GM13976 (cell line): ENCODE measurements at regions not wholly inside any gene's neighbourhood (a gene's known extent, or its start where the extent isn't known, plus 50 kb on each side); places are given as distances from the start of the nearest gene placed in this dataset.
A peak's percentile ranks its signal among the peaks of the same experiment; 100 is the strongest.
"Not testable (repeated sequence)": the region's sequence is repeated elsewhere in the genome, so short reads cannot be mapped to it uniquely, and the experiment has no call there.

Experiments
- DNase-seq: peaks from one replicate; pipeline ENCODE4 v3.0.0; 2012; ENCODE audit warnings: low spot score
- in situ Hi-C: fragments of 300-500 bp; cut with MboI; formaldehyde crosslinking; loops from one replicate; pipeline ENCODE4 v1.12.0; 2022; ENCODE audit warnings: low sequenced_read_pairs, mixed read lengths, inconsistent platforms; ENCODE audit not compliant: unreplicated experiment
- TF ChIP-seq, protein P1 (sequence below): IDR thresholded peaks from 2 replicates; pipeline ENCODE4 v1.5.1; 2012; ENCODE audit warnings: borderline replicate concordance, mild to moderate bottlenecking; ENCODE audit not compliant: insufficient read depth; ENCODE audit errors: extremely low read depth, missing control alignments, control extremely low read depth

- DNase-seq, result no peak
- TF ChIP-seq, protein P1, sequence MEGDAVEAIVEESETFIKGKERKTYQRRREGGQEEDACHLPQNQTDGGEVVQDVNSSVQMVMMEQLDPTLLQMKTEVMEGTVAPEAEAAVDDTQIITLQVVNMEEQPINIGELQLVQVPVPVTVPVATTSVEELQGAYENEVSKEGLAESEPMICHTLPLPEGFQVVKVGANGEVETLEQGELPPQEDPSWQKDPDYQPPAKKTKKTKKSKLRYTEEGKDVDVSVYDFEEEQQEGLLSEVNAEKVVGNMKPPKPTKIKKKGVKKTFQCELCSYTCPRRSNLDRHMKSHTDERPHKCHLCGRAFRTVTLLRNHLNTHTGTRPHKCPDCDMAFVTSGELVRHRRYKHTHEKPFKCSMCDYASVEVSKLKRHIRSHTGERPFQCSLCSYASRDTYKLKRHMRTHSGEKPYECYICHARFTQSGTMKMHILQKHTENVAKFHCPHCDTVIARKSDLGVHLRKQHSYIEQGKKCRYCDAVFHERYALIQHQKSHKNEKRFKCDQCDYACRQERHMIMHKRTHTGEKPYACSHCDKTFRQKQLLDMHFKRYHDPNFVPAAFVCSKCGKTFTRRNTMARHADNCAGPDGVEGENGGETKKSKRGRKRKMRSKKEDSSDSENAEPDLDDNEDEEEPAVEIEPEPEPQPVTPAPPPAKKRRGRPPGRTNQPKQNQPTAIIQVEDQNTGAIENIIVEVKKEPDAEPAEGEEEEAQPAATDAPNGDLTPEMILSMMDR, result no peak
- in situ Hi-C loops, result loop anchor here (10.0 to 25.0 kb wide), 4 partner anchors 261 to 733 kb away; partner anchors contain the start of gene DYNLT5
These were observed 65.1 kb upstream of the SERBP1 start for GRCh38 chr1:67495327-67495726.

DNA sequence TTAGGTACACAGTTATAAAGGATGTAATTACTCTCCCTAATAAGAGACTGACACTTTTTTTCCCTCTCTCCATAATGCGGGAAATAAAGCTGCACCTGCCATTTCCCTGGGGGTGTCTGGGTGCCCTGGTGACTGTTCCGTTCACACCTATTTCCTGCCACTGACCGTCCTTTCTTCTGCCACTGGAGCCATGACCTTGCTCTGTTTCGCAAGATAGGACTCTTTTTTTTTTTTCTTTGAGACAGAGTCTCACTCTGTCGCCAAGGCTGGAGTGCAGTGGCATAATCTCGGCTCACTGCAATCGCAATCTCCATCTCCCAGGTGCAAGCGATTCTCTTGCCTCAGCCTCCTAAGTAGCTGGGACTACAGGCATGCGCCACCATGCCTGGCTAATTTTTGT, 66.1 kb upstream of the SERBP1 start:
- in situ Hi-C loops, result loop anchor here (10.0 to 25.0 kb wide), 4 partner anchors 262 to 734 kb away; partner anchors contain the start of gene DYNLT5

GRCh38 chr1:67500413-67500959, 70.3 kb upstream of the SERBP1 start:
- TF ChIP-seq, protein P1, result peak; percentile 98
- in situ Hi-C loops, result no loop called here
- peak; percentile 92 for DNase-seq

More for the DNA sequence above, 66.1 kb upstream of the SERBP1 start:
- DNase-seq, result no peak
- TF ChIP-seq, protein P1, result no peak

DNA sequence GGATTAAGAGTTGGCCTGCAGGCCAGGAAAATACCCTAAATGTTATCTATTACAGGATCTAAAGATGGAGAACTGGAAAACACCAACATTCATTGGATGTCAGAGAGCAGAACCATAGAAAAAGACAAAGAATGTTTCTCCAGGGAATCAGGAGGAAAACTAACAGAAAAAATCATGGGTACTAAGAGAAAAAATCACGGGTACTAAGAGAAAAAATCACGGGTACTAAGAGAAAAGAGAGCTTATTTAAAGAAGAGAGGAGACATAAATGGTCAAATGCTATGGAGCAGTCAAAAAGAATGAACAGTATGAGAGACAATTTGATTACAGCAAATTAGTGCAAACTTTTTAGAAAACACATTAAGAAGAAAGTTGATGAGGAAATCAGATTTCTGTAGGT, 73.8 kb upstream of the SERBP1 start:
- in situ Hi-C loops, result no loop called here
- TF ChIP-seq, protein P1, result no peak

GRCh38 chr1:67513392-67514294, 83.4 kb upstream of the SERBP1 start:
- DNase-seq, in situ Hi-C loops: not testable (repeated sequence)

More for the DNA sequence above, 73.8 kb upstream of the SERBP1 start:
- DNase-seq, result no peak

DNA sequence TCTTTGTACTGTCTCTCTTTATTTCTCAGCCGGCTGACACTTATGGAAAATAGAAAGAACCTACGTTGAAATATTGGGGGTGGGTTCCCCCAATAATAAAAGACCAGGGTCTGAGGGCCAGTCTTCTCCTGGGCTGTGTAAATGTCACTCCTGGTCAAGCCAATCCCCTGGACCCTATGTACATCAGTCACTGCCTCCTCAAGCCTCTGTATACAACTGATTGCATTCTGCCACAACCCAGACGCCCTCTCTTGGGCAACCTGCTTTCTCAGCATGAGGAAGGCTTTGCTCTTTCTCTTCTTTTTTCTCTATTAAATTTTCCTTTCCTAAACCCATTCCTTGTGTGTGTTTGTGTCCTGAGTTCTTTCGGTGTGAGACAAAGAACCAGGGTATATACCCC, 84.1 kb upstream of the SERBP1 start:
- in situ Hi-C loops, result no loop called here
- TF ChIP-seq, protein P1, result no peak
- DNase-seq, result no peak

DNA sequence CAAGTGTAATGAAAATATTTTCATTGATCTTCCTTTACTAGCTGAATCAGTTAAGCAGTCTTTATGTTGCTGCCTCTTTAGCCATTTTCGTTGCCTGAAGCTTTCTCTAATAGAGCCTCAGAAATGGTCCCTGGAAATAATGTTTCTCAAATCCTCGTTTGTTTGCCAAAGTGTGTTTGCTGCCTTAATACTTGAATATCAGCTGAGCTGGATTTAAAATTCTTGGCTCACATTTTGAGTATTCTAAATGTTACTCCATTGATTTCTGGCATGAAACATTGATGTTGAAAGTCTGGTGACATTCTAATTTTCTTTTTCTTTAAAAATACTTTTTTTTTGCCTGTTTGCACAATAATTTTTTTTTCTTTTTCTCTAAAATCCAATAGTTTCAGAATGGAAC, 84.6 kb upstream of the SERBP1 start:
- DNase-seq, result no peak
- in situ Hi-C loops, result no loop called here

More for the DNA sequence above, 84.6 kb upstream of the SERBP1 start:
- TF ChIP-seq, protein P1, result no peak
